OCI-LY7 (cell line): ENCODE measurements at regions not wholly inside any gene's neighbourhood (a gene's known extent, or its start where the extent isn't known, plus 50 kb on each side); places are given as distances from the start of the nearest gene placed in this dataset.

Experiments
- BruUV-seq: library from RNA; stranded (reverse); fragments of 400-500 nt; replicated peaks from 2 replicates; lab custom pipeline; 2021; lab: Mats Ljungman, UMichigan
- CTCF ChIA-PET: fragments of 300-600 bp; sonication (Branson Sonifier 250); formaldehyde crosslinking; loops from one replicate; lab custom pipeline; 2022; ENCODE audit warnings: antibody characterized with exemption; ENCODE audit not compliant: unreplicated experiment; lab: Charles Lee
- POLR2A ChIA-PET: fragments of 300-600 bp; sonication (Branson Sonifier 250); formaldehyde crosslinking; loops from one replicate; lab custom pipeline; 2022; ENCODE audit warnings: antibody characterized with exemption; lab: Charles Lee
- DNase-seq: peaks from one replicate; pipeline ENCODE4 v3.0.0-alpha.2; 2015; ENCODE audit warnings: low spot score
- H2AFZ ChIP-seq: fragments of 200-600 bp; sonication (generic), shearing (Covaris generic); 2 replicates; pipeline ENCODE4 v1.6.1; 2014; ENCODE audit warnings: mild to moderate bottlenecking, antibody characterized with exemption, low read length, moderate library complexity
- H3K27ac ChIP-seq: fragments of 200-600 bp; sonication (generic); 2 replicates; pipeline ENCODE4 v1.5.1; 2014; ENCODE audit warnings: mixed run types, low read depth, mild to moderate bottlenecking, moderate library complexity, low read length, inconsistent platforms; ENCODE audit not compliant: poor library complexity, severe bottlenecking
- H3K36me3 ChIP-seq: fragments of 200-600 bp; sonication (generic); 2 replicates; pipeline ENCODE4 v1.6.1; 2014; ENCODE audit warnings: mild to moderate bottlenecking, antibody characterized with exemption, low read length, moderate library complexity, mixed read lengths; ENCODE audit not compliant: insufficient read depth
- H3K4me1 ChIP-seq: fragments of 200-600 bp; sonication (generic); 2 replicates; pipeline ENCODE4 v1.5.1; 2014; ENCODE audit warnings: mild to moderate bottlenecking, low read length; ENCODE audit not compliant: insufficient read depth, poor library complexity, severe bottlenecking
- H3K4me2 ChIP-seq: fragments of 200-600 bp; sonication (generic); 2 replicates; pipeline ENCODE4 v1.6.1; 2014; ENCODE audit warnings: mild to moderate bottlenecking, low read length
- H3K4me3 ChIP-seq: fragments of 200-600 bp; sonication (generic); 2 replicates; pipeline ENCODE4 v1.5.1; 2014; ENCODE audit warnings: mild to moderate bottlenecking, low read depth, low read length; ENCODE audit not compliant: poor library complexity, severe bottlenecking
- H3K79me2 ChIP-seq: fragments of 200-600 bp; sonication (generic); 2 replicates; pipeline ENCODE4 v1.6.1; 2016; ENCODE audit warnings: low read depth, mild to moderate bottlenecking, low read length, moderate library complexity, mixed read lengths; ENCODE audit not compliant: insufficient read depth
- H3K9me2 ChIP-seq: fragments of 200-600 bp; sonication (generic); 2 replicates; pipeline ENCODE4 v1.6.1; 2016; ENCODE audit warnings: mild to moderate bottlenecking, low read length, mixed read lengths; ENCODE audit not compliant: insufficient read depth
- H3K9me3 ChIP-seq: fragments of 200-600 bp; sonication (generic); 2 replicates; pipeline ENCODE4 v1.6.1; 2014; ENCODE audit warnings: mild to moderate bottlenecking, mixed run types, low read length, mixed read lengths
- H4K20me1 ChIP-seq: fragments of 200-600 bp; sonication (generic); 2 replicates; pipeline ENCODE4 v1.6.1; 2014; ENCODE audit warnings: mild to moderate bottlenecking, antibody characterized with exemption, low read length, moderate library complexity, mixed read lengths; ENCODE audit not compliant: insufficient read depth
- EZH2phosphoT487 ChIP-seq: fragments of 200-600 bp; sonication (generic); IDR thresholded peaks from 2 replicates; pipeline ENCODE4 v1.6.1; 2018; ENCODE audit warnings: low read depth, borderline replicate concordance, mild to moderate bottlenecking, mixed run types, antibody characterized with exemption, low read length, moderate library complexity, mixed read lengths
- intact Hi-C: fragments of 100-400 bp; cut with micrococcal nuclease; formaldehyde crosslinking; loops from one replicate; pipeline ENCODE4 v1.10.0; 2022; ENCODE audit not compliant: unreplicated experiment
- TF ChIP-seq, protein P1 (sequence below): fragments of 200-600 bp; sonication (generic); conservative IDR thresholded peaks from 2 replicates; pipeline ENCODE4 v1.5.1; 2014; ENCODE audit warnings: mild to moderate bottlenecking, antibody characterized with exemption, low read length, moderate library complexity, mixed read lengths

DNA sequence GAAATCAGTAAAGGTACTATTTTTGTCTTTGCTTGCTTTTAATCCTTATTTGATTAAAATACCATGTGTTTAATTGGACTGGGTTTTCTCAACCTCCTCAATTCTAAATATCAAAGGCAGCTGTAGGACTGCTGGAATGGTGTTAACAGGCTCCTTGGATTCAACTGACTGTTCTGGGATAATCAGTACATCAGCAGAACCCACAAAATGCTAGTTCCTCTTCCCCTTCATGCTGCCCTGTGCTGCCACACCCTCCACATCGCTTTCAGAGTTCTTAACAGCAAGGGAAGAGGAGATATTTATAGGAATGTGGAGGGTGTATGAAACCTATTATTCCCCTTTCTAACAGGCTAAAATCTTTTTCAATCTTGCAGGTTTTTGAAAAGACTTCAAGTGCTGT, 82.4 kb downstream of the KCTD12 start:
- DNase-seq, result no peak
- Histone ChIP-seq H3K79me2 (no peaks in the 10 kb centered on the region), H3K27ac (no peak overlapping the region), H3K9me3 (no peaks in the 10 kb centered on the region), H3K9me2 (0 out of 2 replicates have a peak, but pooled peaks cover 3% of the 10 kb centered on the region), H3K4me3 (no peak overlapping the region), H3K36me3 (no peaks in the 10 kb centered on the region), H4K20me1 (no peaks in the 10 kb centered on the region), H2AFZ (no peak overlapping the region), H3K4me1 (no peaks in the 10 kb centered on the region), H3K4me2 (no peak overlapping the region)
- intact Hi-C loops, result no loop called here
- TF ChIP-seq, protein P1, sequence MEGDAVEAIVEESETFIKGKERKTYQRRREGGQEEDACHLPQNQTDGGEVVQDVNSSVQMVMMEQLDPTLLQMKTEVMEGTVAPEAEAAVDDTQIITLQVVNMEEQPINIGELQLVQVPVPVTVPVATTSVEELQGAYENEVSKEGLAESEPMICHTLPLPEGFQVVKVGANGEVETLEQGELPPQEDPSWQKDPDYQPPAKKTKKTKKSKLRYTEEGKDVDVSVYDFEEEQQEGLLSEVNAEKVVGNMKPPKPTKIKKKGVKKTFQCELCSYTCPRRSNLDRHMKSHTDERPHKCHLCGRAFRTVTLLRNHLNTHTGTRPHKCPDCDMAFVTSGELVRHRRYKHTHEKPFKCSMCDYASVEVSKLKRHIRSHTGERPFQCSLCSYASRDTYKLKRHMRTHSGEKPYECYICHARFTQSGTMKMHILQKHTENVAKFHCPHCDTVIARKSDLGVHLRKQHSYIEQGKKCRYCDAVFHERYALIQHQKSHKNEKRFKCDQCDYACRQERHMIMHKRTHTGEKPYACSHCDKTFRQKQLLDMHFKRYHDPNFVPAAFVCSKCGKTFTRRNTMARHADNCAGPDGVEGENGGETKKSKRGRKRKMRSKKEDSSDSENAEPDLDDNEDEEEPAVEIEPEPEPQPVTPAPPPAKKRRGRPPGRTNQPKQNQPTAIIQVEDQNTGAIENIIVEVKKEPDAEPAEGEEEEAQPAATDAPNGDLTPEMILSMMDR, result no peak
- TF ChIP-seq EZH2phosphoT487, result no peak
- POLR2A ChIA-PET, result no interaction called here
- CTCF ChIA-PET, result no interaction called here
- BruUV-seq, result no TSS peak

DNA sequence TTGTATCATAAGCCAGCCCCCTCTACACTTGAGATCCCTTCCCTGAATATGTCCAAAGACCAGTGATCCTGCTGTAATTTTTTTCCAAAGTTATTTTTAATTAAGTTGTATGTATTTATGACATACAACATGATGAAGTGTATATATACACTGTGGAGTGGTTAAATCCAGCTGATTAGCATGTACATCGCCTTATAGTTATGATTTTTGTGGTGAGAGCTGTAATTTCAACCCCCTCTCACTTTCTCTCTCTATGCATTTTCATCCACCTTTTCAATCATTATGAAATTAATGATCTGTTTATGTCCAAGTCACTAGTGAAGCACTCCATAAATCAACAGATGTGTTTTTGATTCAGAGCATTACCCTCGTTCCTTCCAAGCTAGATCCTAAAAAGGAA, 85.3 kb downstream of the KCTD12 start:
- POLR2A ChIA-PET, result interaction anchor here (0.6 kb wide), 1 partner anchor 204 kb away, joined by 3 read pairs; no protein-coding TSS in a partner anchor
- Histone ChIP-seq H3K4me2 (no peak overlapping the region), H3K9me2 (0 out of 2 replicates have a peak, but pooled peaks cover 3% of the 10 kb centered on the region), H3K9me3 (no peaks in the 10 kb centered on the region), H3K27ac (no peak overlapping the region), H3K4me1 (no peaks in the 10 kb centered on the region), H2AFZ (no peak overlapping the region), H3K79me2 (no peaks in the 10 kb centered on the region), H3K4me3 (no peak overlapping the region), H4K20me1 (no peaks in the 10 kb centered on the region), H3K36me3 (no peaks in the 10 kb centered on the region)
- DNase-seq, result no peak
- intact Hi-C loops, result no loop called here
- BruUV-seq, result no TSS peak
- CTCF ChIA-PET, result no interaction called here
- TF ChIP-seq, protein P1, result no peak
- no peak for TF ChIP-seq EZH2phosphoT487

DNA sequence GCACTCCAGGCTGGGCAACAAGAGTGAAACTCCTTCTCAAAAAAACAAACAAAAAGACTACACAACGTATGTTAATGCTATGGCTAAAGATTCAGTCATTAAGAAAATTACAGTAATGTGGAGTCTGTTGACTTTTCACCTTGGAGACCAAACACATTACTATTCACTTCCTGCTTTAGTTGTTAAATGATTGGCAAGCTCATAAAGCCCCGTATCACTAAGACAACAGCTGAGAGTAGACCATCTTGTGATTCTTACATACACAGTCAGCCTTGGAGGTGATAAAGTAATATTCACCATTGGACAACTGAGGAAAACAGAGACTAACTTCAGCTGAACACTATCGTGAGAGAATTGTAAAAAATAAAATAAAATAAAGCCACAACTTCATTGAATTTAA, 86.5 kb downstream of the KCTD12 start:
- Histone ChIP-seq H3K9me3 (no peaks in the 10 kb centered on the region), H3K4me1 (no peaks in the 10 kb centered on the region), H3K4me2 (no peak overlapping the region), H3K27ac (no peak overlapping the region), H3K4me3 (no peak overlapping the region), H4K20me1 (no peaks in the 10 kb centered on the region), H3K79me2 (no peaks in the 10 kb centered on the region), H3K36me3 (no peaks in the 10 kb centered on the region), H2AFZ (no peak overlapping the region), H3K9me2 (0 out of 2 replicates have a peak, but pooled peaks cover 3% of the 10 kb centered on the region)
- BruUV-seq, result no TSS peak
- no peak for DNase-seq
- POLR2A ChIA-PET, result interaction anchor here (0.7 kb wide), 1 partner anchor 96 kb away, joined by 4 read pairs; no protein-coding TSS in a partner anchor
- intact Hi-C loops, result no loop called here
- CTCF ChIA-PET, result no interaction called here
- no peak for TF ChIP-seq EZH2phosphoT487
- TF ChIP-seq, protein P1, result no peak
